HG03103 (cell line): ENCODE measurements at regions not wholly inside any gene's neighbourhood (a gene's known extent, or its start where the extent isn't known, plus 50 kb on each side); places are given as distances from the start of the nearest gene placed in this dataset.

Experiments
- ATAC-seq: cut with Tn5 transposase; IDR thresholded peaks from one replicate; pipeline ENCODE4 v1.9.1; 2021; ENCODE audit warnings: low read depth; ENCODE audit not compliant: unreplicated experiment

GRCh38 chr12:124448241-124448954, 119.0 kb downstream of the NCOR2 start:
- ATAC-seq = no peak

- no peak for ATAC-seq
These were observed 121.0 kb downstream of the NCOR2 start for GRCh38 chr12:124446364-124446763.

- ATAC-seq = no peak
These were observed 121.6 kb downstream of the NCOR2 start for GRCh38 chr12:124445826-124446225.

- ATAC-seq = no peak
These were observed 122.2 kb downstream of the NCOR2 start for GRCh38 chr12:124445121-124445718.

- ATAC-seq = no peak
These were observed 123.3 kb downstream of the NCOR2 start for GRCh38 chr12:124443931-124444712.

- no peak for ATAC-seq
These were observed 124.5 kb downstream of the NCOR2 start for GRCh38 chr12:124442772-124443445.

- no peak for ATAC-seq
These were observed 125.1 kb downstream of the NCOR2 start for GRCh38 chr12:124442281-124442680.

- no peak for ATAC-seq
These were observed 125.8 kb downstream of the NCOR2 start for GRCh38 chr12:124441443-124442194.

GRCh38 chr12:124440841-124441381, 126.5 kb downstream of the NCOR2 start:
- no peak for ATAC-seq

- no peak for ATAC-seq
These were observed 127.3 kb downstream of the NCOR2 start for GRCh38 chr12:124440031-124440626.

GRCh38 chr12:124438437-124439056, 128.9 kb downstream of the NCOR2 start:
- no peak for ATAC-seq

- ATAC-seq = no peak
These were observed 129.6 kb downstream of the NCOR2 start for GRCh38 chr12:124437617-124438436.

- no peak for ATAC-seq
These were observed 130.3 kb downstream of the NCOR2 start for GRCh38 chr12:124437121-124437520.

GRCh38 chr12:124436366-124436765, 131.0 kb downstream of the NCOR2 start:
- ATAC-seq = no peak

GRCh38 chr12:124435806-124436345, 131.5 kb downstream of the NCOR2 start:
- ATAC-seq = no peak

- no peak for ATAC-seq
These were observed 132.2 kb downstream of the NCOR2 start for GRCh38 chr12:124434951-124435805.

GRCh38 chr12:124434354-124434753, 133.1 kb downstream of the NCOR2 start:
- no peak for ATAC-seq
